Endodermal cell (in vitro differentiated cells): ENCODE measurements at regions not wholly inside any gene's neighbourhood (a gene's known extent, or its start where the extent isn't known, plus 50 kb on each side); places are given as distances from the start of the nearest gene placed in this dataset.

ENCODE experiments used
- DNase-seq: peaks from one replicate; pipeline ENCODE4 v3.0.0-alpha.2; 2017
- H3K27ac ChIP-seq: 2 replicates; pipeline ENCODE4 v1.5.1; 2013; ENCODE audit warnings: mild to moderate bottlenecking, low read depth, low read length, moderate library complexity
- H3K27me3 ChIP-seq: 2 replicates; pipeline ENCODE4 v1.6.1; 2013; ENCODE audit warnings: mild to moderate bottlenecking, low read length, moderate library complexity; ENCODE audit not compliant: insufficient read depth, control insufficient read depth, poor library complexity, severe bottlenecking
- H3K36me3 ChIP-seq: 2 replicates; pipeline ENCODE4 v1.7.0; 2013; ENCODE audit warnings: mild to moderate bottlenecking, low read length, moderate library complexity; ENCODE audit not compliant: control insufficient read depth, insufficient read depth
- H3K4me1 ChIP-seq: one replicate; pipeline ENCODE4 v1.7.0; 2013; ENCODE audit warnings: low read length; ENCODE audit not compliant: control insufficient read depth, insufficient read depth
- H3K4me3 ChIP-seq: 2 replicates; pipeline ENCODE4 v1.5.1; 2013; ENCODE audit warnings: mild to moderate bottlenecking, low read length, moderate library complexity
- H3K9ac ChIP-seq: 2 replicates; pipeline ENCODE4 v1.6.1; 2013; ENCODE audit warnings: mild to moderate bottlenecking, low read length, moderate library complexity; ENCODE audit not compliant: poor library complexity, severe bottlenecking; ENCODE audit errors: extremely low read depth
- H3K9me3 ChIP-seq: 2 replicates; pipeline ENCODE4 v1.6.1; 2013; ENCODE audit warnings: mild to moderate bottlenecking, low read length, moderate library complexity; ENCODE audit not compliant: control insufficient read depth
- H3K27ac Mint-ChIP-seq: 2 replicates; pipeline ENCODE4 v1.8.0; 2020; ENCODE audit warnings: mixed read lengths
- H3K27me3 Mint-ChIP-seq: 2 replicates; pipeline ENCODE4 v1.8.0; 2021; ENCODE audit warnings: mild to moderate bottlenecking, mixed read lengths; ENCODE audit not compliant: insufficient read depth
- H3K36me3 Mint-ChIP-seq: 2 replicates; pipeline ENCODE4 v1.8.0; 2020; ENCODE audit warnings: low read depth, mixed read lengths
- H3K4me1 Mint-ChIP-seq: 2 replicates; pipeline ENCODE4 v1.8.0; 2020; ENCODE audit warnings: mixed read lengths
- H3K4me3 Mint-ChIP-seq: 2 replicates; pipeline ENCODE4 v1.8.0; 2020; ENCODE audit warnings: mild to moderate bottlenecking, moderate library complexity, mixed read lengths
- H3K9me3 Mint-ChIP-seq: 2 replicates; pipeline ENCODE4 v1.8.0; 2020; ENCODE audit warnings: mild to moderate bottlenecking, mixed read lengths
- WGBS, 2 experiments: methylation state at CpG; one replicate each; pipeline versions ENCODE4 v1.1.5 to v1.1.7; 2013; ENCODE audit warnings: missing lambda C conversion rate in 2 of 2, mixed read lengths in 1 of 2; ENCODE audit not compliant: insufficient coverage in 1 of 2, insufficient read length in 1 of 2; 5-methylcytosine and 5-hydroxymethylcytosine counted together
- TF ChIP-seq, protein P1 (sequence below): fragments of 200-600 bp; sonication (generic); conservative IDR thresholded peaks from 2 replicates; pipeline ENCODE4 v1.5.0; 2021; ENCODE audit warnings: antibody characterized with exemption, mild to moderate bottlenecking

DNA sequence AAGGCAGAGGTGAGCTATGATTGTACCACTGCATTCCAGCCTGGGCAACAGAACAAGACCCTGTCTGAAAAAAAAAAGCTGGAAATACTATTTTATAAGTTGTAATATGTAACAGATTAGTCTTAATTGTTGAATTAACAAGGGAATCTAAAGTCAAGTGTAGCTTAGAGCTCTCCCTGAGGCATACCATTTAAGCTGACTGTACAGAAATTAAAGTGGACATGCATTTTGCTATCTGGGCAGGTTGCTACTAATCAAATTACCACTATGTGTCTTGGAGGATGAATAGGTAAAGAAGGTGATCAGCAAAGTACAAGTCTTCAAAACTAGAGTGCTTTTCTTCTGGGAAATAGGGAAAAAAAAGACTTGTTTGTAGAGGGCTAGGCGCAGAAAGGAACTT, 205.3 kb upstream of the JADE1 start:
- no peaks in the 10 kb centered on the region for H3K36me3 ChIP-seq
- no peaks in the 10 kb centered on the region for H3K9me3 ChIP-seq
- H3K4me3 ChIP-seq: no peak overlapping the region
- 95 to 100% methylated on average over 1 of the region's 1 CpG for WGBS, 2 experiments
- H3K4me1 ChIP-seq: peaks cover 20% of the 10 kb centered on the region
- DNase-seq: no peak
- H3K27me3 ChIP-seq: no peaks in the 10 kb centered on the region
- no peak overlapping the region for H3K27ac ChIP-seq
- peaks cover 35% of the 10 kb centered on the region for H3K4me1 Mint-ChIP-seq
- H3K36me3 Mint-ChIP-seq: no peaks in the 10 kb centered on the region
- H3K27ac Mint-ChIP-seq: no peak overlapping the region
- peaks cover 3% of the 10 kb centered on the region for H3K9me3 Mint-ChIP-seq
- TF ChIP-seq, protein P1, sequence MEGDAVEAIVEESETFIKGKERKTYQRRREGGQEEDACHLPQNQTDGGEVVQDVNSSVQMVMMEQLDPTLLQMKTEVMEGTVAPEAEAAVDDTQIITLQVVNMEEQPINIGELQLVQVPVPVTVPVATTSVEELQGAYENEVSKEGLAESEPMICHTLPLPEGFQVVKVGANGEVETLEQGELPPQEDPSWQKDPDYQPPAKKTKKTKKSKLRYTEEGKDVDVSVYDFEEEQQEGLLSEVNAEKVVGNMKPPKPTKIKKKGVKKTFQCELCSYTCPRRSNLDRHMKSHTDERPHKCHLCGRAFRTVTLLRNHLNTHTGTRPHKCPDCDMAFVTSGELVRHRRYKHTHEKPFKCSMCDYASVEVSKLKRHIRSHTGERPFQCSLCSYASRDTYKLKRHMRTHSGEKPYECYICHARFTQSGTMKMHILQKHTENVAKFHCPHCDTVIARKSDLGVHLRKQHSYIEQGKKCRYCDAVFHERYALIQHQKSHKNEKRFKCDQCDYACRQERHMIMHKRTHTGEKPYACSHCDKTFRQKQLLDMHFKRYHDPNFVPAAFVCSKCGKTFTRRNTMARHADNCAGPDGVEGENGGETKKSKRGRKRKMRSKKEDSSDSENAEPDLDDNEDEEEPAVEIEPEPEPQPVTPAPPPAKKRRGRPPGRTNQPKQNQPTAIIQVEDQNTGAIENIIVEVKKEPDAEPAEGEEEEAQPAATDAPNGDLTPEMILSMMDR: no peak
- H3K4me3 Mint-ChIP-seq: no peak overlapping the region
- no peaks in the 10 kb centered on the region for H3K27me3 Mint-ChIP-seq
- no peak overlapping the region for H3K9ac ChIP-seq

DNA sequence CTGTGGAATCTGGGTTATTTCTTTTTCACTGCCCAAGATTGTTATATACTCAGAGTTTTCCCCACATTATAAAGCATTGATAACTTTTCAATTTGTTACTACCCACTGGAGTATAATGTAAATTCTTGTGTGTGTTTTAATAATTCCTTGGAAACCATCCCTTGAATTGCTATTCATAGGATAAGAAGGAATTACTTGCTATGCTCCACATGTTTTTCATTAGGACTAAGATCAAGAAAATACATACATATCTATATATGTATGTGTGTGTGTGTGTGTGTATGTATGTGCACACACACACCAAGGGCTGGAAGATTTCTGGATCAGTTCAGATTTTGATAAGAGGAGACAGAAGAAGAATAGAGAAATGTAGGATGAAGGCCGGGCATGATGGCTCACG, 206.4 kb upstream of the JADE1 start:
- Histone ChIP-seq H3K36me3 (no peaks in the 10 kb centered on the region), H3K27me3 (no peaks in the 10 kb centered on the region), H3K4me3 (no peak overlapping the region), H3K9me3 (no peaks in the 10 kb centered on the region), H3K27ac (no peak overlapping the region), H3K4me1 (peaks cover 20% of the 10 kb centered on the region), H3K9ac (no peak overlapping the region)
- no peak overlapping the region for H3K27ac Mint-ChIP-seq
- H3K27me3 Mint-ChIP-seq: no peaks in the 10 kb centered on the region
- H3K4me3 Mint-ChIP-seq: no peak overlapping the region
- TF ChIP-seq, protein P1: no peak
- 91% methylated on average over 2 of the region's 2 CpGs; no CpG with 5 or more reads in 1 of the 2 experiments for WGBS, 2 experiments
- no peak for DNase-seq
- H3K9me3 Mint-ChIP-seq: no peaks in the 10 kb centered on the region
- no peaks in the 10 kb centered on the region for H3K36me3 Mint-ChIP-seq
- H3K4me1 Mint-ChIP-seq: peaks cover 28% of the 10 kb centered on the region

DNA sequence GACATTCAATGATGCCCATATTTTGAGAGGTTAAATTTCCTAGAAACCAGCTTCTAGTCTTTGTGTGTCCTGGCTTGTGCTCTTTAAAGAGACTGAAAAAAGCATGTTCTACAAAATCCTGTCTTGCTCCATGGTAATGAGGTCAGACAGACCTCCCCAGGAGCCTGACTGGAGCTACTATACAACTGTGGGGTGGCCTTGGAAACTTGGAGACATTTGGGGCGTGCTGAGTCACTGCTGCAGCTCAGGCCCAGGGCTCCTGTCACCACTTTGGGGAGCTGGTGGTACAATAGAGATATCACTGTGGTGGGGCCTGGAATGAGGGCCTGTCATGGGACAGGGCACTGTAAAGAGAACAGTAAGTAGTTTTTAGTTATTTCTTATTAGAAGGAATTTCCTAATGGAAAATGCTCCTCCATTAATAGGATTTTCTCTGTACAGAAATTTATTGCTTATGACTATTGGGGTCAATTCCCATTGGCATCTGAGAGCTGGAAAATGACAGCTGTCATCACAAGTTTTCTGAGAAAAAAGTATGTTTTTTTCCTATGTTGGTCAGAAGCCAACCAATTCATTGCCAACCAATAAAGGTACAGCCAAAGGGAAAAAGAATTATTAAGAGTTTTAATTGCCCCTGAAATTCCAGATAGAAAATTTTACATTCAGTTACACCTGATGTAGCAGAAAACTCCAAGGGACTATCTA, 207.4 kb upstream of the JADE1 start:
- H3K27ac Mint-ChIP-seq: peak overlapping the region; percentile 53
- DNase-seq: no peak
- Histone ChIP-seq H3K9me3 (no peaks in the 10 kb centered on the region), H3K27me3 (no peaks in the 10 kb centered on the region), H3K4me1 (peaks cover 20% of the 10 kb centered on the region), H3K9ac (no peak overlapping the region), H3K27ac (peak overlapping the region; percentile 0), H3K36me3 (no peaks in the 10 kb centered on the region), H3K4me3 (no peak overlapping the region)
- no peaks in the 10 kb centered on the region for H3K9me3 Mint-ChIP-seq
- TF ChIP-seq, protein P1: no peak
- peaks cover 25% of the 10 kb centered on the region for H3K4me1 Mint-ChIP-seq
- no peak overlapping the region for H3K4me3 Mint-ChIP-seq
- no peaks in the 10 kb centered on the region for H3K27me3 Mint-ChIP-seq
- 91% methylated on average over 1 of the region's 1 CpG; no CpG with 5 or more reads in 1 of the 2 experiments for WGBS, 2 experiments
- no peaks in the 10 kb centered on the region for H3K36me3 Mint-ChIP-seq
